Osteocyte (in vitro differentiated cells): ENCODE measurements at regions not wholly inside any gene's neighbourhood (a gene's known extent, or its start where the extent isn't known, plus 50 kb on each side); places are given as distances from the start of the nearest gene placed in this dataset.

Experiments used
- DNase-seq: peaks from one replicate; pipeline ENCODE4 v3.0.0; 2021; ENCODE audit warnings: mixed read lengths; ENCODE audit not compliant: unreplicated experiment; ENCODE audit errors: extremely low spot score
- H3K27ac Mint-ChIP-seq: one replicate; pipeline ENCODE4 v1.8.0; 2021; ENCODE audit warnings: mild to moderate bottlenecking, mixed read lengths; ENCODE audit not compliant: unreplicated experiment
- H3K27me3 Mint-ChIP-seq: one replicate; pipeline ENCODE4 v1.8.0; 2021; ENCODE audit warnings: mixed read lengths; ENCODE audit not compliant: unreplicated experiment
- H3K36me3 Mint-ChIP-seq: one replicate; pipeline ENCODE4 v1.8.0; 2021; ENCODE audit warnings: mixed read lengths; ENCODE audit not compliant: unreplicated experiment
- H3K4me1 Mint-ChIP-seq: one replicate; pipeline ENCODE4 v1.8.0; 2021; ENCODE audit warnings: mixed read lengths; ENCODE audit not compliant: unreplicated experiment
- H3K4me3 Mint-ChIP-seq: one replicate; pipeline ENCODE4 v1.8.0; 2021; ENCODE audit warnings: mild to moderate bottlenecking, moderate library complexity, mixed read lengths; ENCODE audit not compliant: unreplicated experiment
- H3K9me3 Mint-ChIP-seq: one replicate; pipeline ENCODE4 v1.8.0; 2021; ENCODE audit warnings: mixed read lengths; ENCODE audit not compliant: unreplicated experiment
- CTCF ChIP-seq: fragments of 200-600 bp; sonication (generic); IDR thresholded peaks from 2 replicates; pipeline ENCODE4 v1.5.0; 2021; ENCODE audit warnings: antibody characterized with exemption, mild to moderate bottlenecking, moderate library complexity

- no peak overlapping the region for H3K4me3 Mint-ChIP-seq
- H3K9me3 Mint-ChIP-seq: no peaks in the 10 kb centered on the region
- H3K27ac Mint-ChIP-seq: no peak overlapping the region
- DNase-seq: no peak
- TF ChIP-seq CTCF: no peak
- H3K36me3 Mint-ChIP-seq: no peaks in the 10 kb centered on the region
- H3K27me3 Mint-ChIP-seq: no peaks in the 10 kb centered on the region
- H3K4me1 Mint-ChIP-seq: no peaks in the 10 kb centered on the region
Observed at GRCh38 chr16:9308850-9309249, 217.4 kb downstream of the HAPSTR1 start.

GRCh38 chr16:9309844-9310243 is 218.4 kb downstream of the HAPSTR1 start:
- no peak for DNase-seq
- H3K27ac Mint-ChIP-seq: no peak overlapping the region
- no peaks in the 10 kb centered on the region for H3K27me3 Mint-ChIP-seq
- no peaks in the 10 kb centered on the region for H3K36me3 Mint-ChIP-seq
- no peak overlapping the region for H3K4me3 Mint-ChIP-seq
- H3K9me3 Mint-ChIP-seq: no peaks in the 10 kb centered on the region
- H3K4me1 Mint-ChIP-seq: no peaks in the 10 kb centered on the region
- no peak for TF ChIP-seq CTCF

GRCh38 chr16:9311303-9311954 is 220.0 kb downstream of the HAPSTR1 start:
- no peak for TF ChIP-seq CTCF
- H3K36me3 Mint-ChIP-seq: no peaks in the 10 kb centered on the region
- no peak overlapping the region for H3K27ac Mint-ChIP-seq
- H3K27me3 Mint-ChIP-seq: no peaks in the 10 kb centered on the region
- no peaks in the 10 kb centered on the region for H3K4me1 Mint-ChIP-seq
- no peak overlapping the region for H3K4me3 Mint-ChIP-seq
- no peaks in the 10 kb centered on the region for H3K9me3 Mint-ChIP-seq
- DNase-seq: no peak

GRCh38 chr16:9316008-9316407 is 224.6 kb downstream of the HAPSTR1 start:
- Mint-ChIP-seq H3K4me1 (no peaks in the 10 kb centered on the region), H3K36me3 (no peaks in the 10 kb centered on the region), H3K9me3 (peaks cover 13% of the 10 kb centered on the region), H3K27ac (no peak overlapping the region), H3K27me3 (no peaks in the 10 kb centered on the region), H3K4me3 (no peak overlapping the region)
- no peak for TF ChIP-seq CTCF
- no peak for DNase-seq

GRCh38 chr16:9316615-9317014 is 225.2 kb downstream of the HAPSTR1 start:
- Mint-ChIP-seq H3K4me1 (no peaks in the 10 kb centered on the region), H3K4me3 (no peak overlapping the region), H3K36me3 (no peaks in the 10 kb centered on the region), H3K9me3 (peaks cover 14% of the 10 kb centered on the region), H3K27me3 (no peaks in the 10 kb centered on the region), H3K27ac (no peak overlapping the region)
- TF ChIP-seq CTCF: no peak
- no peak for DNase-seq
